CD4-positive, alpha-beta T cell treated with Interferon gamma for 1 hour (primary cell): ENCODE measurements at regions not wholly inside any gene's neighbourhood (a gene's known extent, or its start where the extent isn't known, plus 50 kb on each side); places are given as distances from the start of the nearest gene placed in this dataset.

Source experiments
- DNase-seq: peaks from one replicate; pipeline ENCODE4 v3.0.0-alpha.2; 2020

GRCh38 chr6:82013561-82014530 lies 233.7 kb downstream of the IBTK start:
- DNase-seq, result no peak

- DNase-seq, result peak; percentile 0
Observed at GRCh38 chr6:82006027-82006738, 241.4 kb downstream of the IBTK start.

- DNase-seq, result no peak
Observed at GRCh38 chr6:82000551-82000950, 247.0 kb downstream of the IBTK start.

- no peak for DNase-seq
Observed at GRCh38 chr6:81999826-82000225, 247.3 kb upstream of the TENT5A start.

- DNase-seq, result no peak
Observed at GRCh38 chr6:81999270-81999669, 246.8 kb upstream of the TENT5A start.

- DNase-seq, result no peak
Observed at GRCh38 chr6:81998432-81998831, 246.0 kb upstream of the TENT5A start.

- DNase-seq, result no peak
Observed at GRCh38 chr6:81997090-81997926, 244.8 kb upstream of the TENT5A start.

- DNase-seq, result no peak
Observed at GRCh38 chr6:81996414-81996813, 243.9 kb upstream of the TENT5A start.

- no peak for DNase-seq
Observed at GRCh38 chr6:81995548-81996289, 243.2 kb upstream of the TENT5A start.

GRCh38 chr6:81988871-81989270 lies 236.4 kb upstream of the TENT5A start:
- no peak for DNase-seq

GRCh38 chr6:81988446-81988845 lies 236.0 kb upstream of the TENT5A start:
- no peak for DNase-seq

- no peak for DNase-seq
Observed at GRCh38 chr6:81987293-81987692, 234.8 kb upstream of the TENT5A start.

GRCh38 chr6:81985191-81985590 lies 232.7 kb upstream of the TENT5A start:
- DNase-seq, result no peak

GRCh38 chr6:81984599-81984998 lies 232.1 kb upstream of the TENT5A start:
- DNase-seq, result no peak

GRCh38 chr6:81981812-81982211 lies 229.3 kb upstream of the TENT5A start:
- no peak for DNase-seq

GRCh38 chr6:81979767-81980166 lies 227.3 kb upstream of the TENT5A start:
- DNase-seq, result no peak

- DNase-seq, result no peak
Observed at GRCh38 chr6:81979329-81979728, 226.8 kb upstream of the TENT5A start.

GRCh38 chr6:81978230-81978629 lies 225.7 kb upstream of the TENT5A start:
- no peak for DNase-seq

GRCh38 chr6:81977486-81977885 lies 225.0 kb upstream of the TENT5A start:
- no peak for DNase-seq

- no peak for DNase-seq
Observed at GRCh38 chr6:81969814-81970213, 217.3 kb upstream of the TENT5A start.

GRCh38 chr6:81969011-81969410 lies 216.5 kb upstream of the TENT5A start:
- DNase-seq, result no peak

- no peak for DNase-seq
Observed at GRCh38 chr6:81966968-81967367, 214.5 kb upstream of the TENT5A start.
